Heart left ventricle (tissue), 16 donors: ENCODE measurements at regions not wholly inside any gene's neighbourhood (a gene's known extent, or its start where the extent isn't known, plus 50 kb on each side); places are given as distances from the start of the nearest gene placed in this dataset.

Experiments used
- ATAC-seq, 4 donors: fragments of 200-7000 bp; cut with Tn5 transposase; one replicate each; pipeline ENCODE4 v1.9.1; 2020 to 2022; ENCODE audit warnings: moderate library complexity in 4 of 4, mild to moderate bottlenecking in 3 of 4, moderate number of reproducible peaks in 1 of 4
- DNase-seq, 5 donors: peaks; one replicate each; pipeline ENCODE4 v3.0.0-alpha.2; 2020
- H3K27ac ChIP-seq, 12 donors: fragments of 200-600 bp; sonication (generic) in 4 of 12; one replicate each; pipeline versions ENCODE4 v1.5.0 to v1.8.0; 2016 to 2022; ENCODE audit warnings: mild to moderate bottlenecking in 2 of 12
- H3K27me3 ChIP-seq, 9 donors: fragments of 200-600 bp; sonication (generic) in 2 of 9; one replicate each; pipeline versions ENCODE4 v1.5.1 to v1.8.0; 2016 to 2022; ENCODE audit warnings: mild to moderate bottlenecking in 3 of 9
- H3K36me3 ChIP-seq, 9 donors: fragments of 200-600 bp; sonication (generic) in 2 of 9; one replicate each; pipeline versions ENCODE4 v1.5.0 to v1.8.0; 2018 to 2022; ENCODE audit warnings: mild to moderate bottlenecking in 2 of 9
- H3K4me1 ChIP-seq, 12 donors: fragments of 200-600 bp; sonication (generic) in 4 of 12; one replicate each; pipeline versions ENCODE4 v1.5.0 to v1.8.0; 2016 to 2022; ENCODE audit warnings: mild to moderate bottlenecking in 3 of 12
- H3K4me3 ChIP-seq, 12 donors: fragments of 200-600 bp; sonication (generic) in 4 of 12; one replicate each; pipeline versions ENCODE4 v1.5.0 to v1.8.0; 2017 to 2022; ENCODE audit warnings: mild to moderate bottlenecking in 9 of 12, moderate library complexity in 4 of 12
- H3K9me3 ChIP-seq, 12 donors: fragments of 200-600 bp; sonication (generic) in 4 of 12; one replicate each; pipeline versions ENCODE4 v1.5.0 to v1.8.0; 2016 to 2022; ENCODE audit warnings: mild to moderate bottlenecking in 1 of 12
- CTCF ChIP-seq, 12 donors: fragments of 200-600 bp; sonication (generic) in 4 of 12; IDR thresholded peaks; one replicate each; pipeline versions ENCODE4 v1.5.0 to v1.8.0; 2018 to 2022; ENCODE audit warnings: antibody characterized with exemption in 12 of 12, mild to moderate bottlenecking in 5 of 12
- POLR2A ChIP-seq, 2 donors: fragments of 450-650 bp; IDR thresholded peaks; one replicate each; pipeline ENCODE4 v1.6.1; 2017; ENCODE audit warnings: antibody characterized with exemption in 2 of 2, mild to moderate bottlenecking in 2 of 2, moderate library complexity in 2 of 2
- WGBS, 4 donors: extraction: QIAGEN DNeasy Blood & Tissue Kit in 2 of 4; methylation state at CpG; one replicate each; pipeline versions ENCODE4 v1.1.5 to v1.1.7; 2013 to 2018; 5-methylcytosine and 5-hydroxymethylcytosine counted together
- intact Hi-C, 10 donors: fragments of 100-400 bp; cut with DNase I; formaldehyde crosslinking; loops; one replicate each; pipeline versions ENCODE4 v1.11.1 to v1.14.2; 2022
- donor health status: ischemic (EF 13 %, LVEDD 7.1; RV severe dilation, severe dysfunction).
- donor health status: healthy with polysubstance abuse.
- donor health status: DM: no; HTN: yes; CAD: no.
- donor health status: DM: no; HTN: no; CAD: no.
- donor health status: ischemic (EF 25% LVEDD 6.9; RV normal size, moderate dysfunction).
- donor health status: ischemic (EF 25% LVEDD 5.7; RV mildly dilated, moderate dysfunction).
- donor health status: healthy.
- donor health status: DM: yes; HTN: yes; CAD: no.
- donor health status: ischemic (EF 35%, LVEDD 5.7; RV mildly dilated, moderate dysfunction).
- donor health status: nonischemic (EF 11% LVEDD 7.7; RV severe dilation, severe dysfunction).
- donor health status: DM: yes; HTN: yes; CAD: no.
- donor health status: PGD.
- donor health status: ischemic (EF 29% LVEDD 5.4; RV normal size, mild dysfunction).
- donor health status: nonischemic (EF 23%, LVEDD 6.1; RV moderate dilation, normal function).

DNA sequence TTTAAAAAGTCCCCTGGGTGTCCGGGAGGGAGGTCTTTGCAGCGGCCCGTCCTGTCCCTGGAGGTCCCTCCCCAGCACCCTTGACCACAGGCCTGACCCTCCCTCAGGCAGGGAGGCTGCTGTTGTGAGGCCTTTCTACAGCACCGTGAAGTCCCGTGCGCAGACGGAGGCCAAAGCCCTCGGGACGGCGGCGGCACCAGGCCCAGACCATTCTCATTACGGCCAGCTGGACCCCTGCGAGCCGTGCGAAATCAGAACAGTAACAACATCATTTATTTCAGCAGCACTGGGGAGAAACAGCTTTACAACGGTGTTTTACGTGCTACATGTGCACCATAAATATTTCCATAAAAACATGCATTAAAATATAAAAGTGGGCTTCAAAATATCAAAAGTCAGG, 101.4 kb upstream of the ACTRT2 start:
- Histone ChIP-seq H3K4me1 (no peaks in the 10 kb centered on the region), H3K27ac (no peak overlapping the region), H3K36me3 (no peaks in the 10 kb centered on the region), H3K27me3 (peaks cover 0 to 28% (median 0%) of the 10 kb centered on the region in 9 donors), H3K9me3 (no peaks in the 10 kb centered on the region), H3K4me3 (no peak overlapping the region)
- TF ChIP-seq POLR2A (IDR thresholded peaks at IDR 0.05) = no peak
- TF ChIP-seq CTCF (IDR thresholded peaks at IDR 0.05) = no peak
- 84 to 91% (median 88%) methylated on average over 14 to 17 of the region's 17 CpGs for WGBS, 4 donors
- intact Hi-C loops = no loop called here
- DNase-seq = no peak
- no peak for ATAC-seq

- no peak for TF ChIP-seq CTCF (IDR thresholded peaks at IDR 0.05)
- TF ChIP-seq POLR2A (IDR thresholded peaks at IDR 0.05) = no peak
- H3K27ac ChIP-seq = no peak overlapping the region
- WGBS, 4 donors = 81 to 90% (median 87%) methylated on average over 5 to 14 of the region's 14 CpGs
- no peaks in the 10 kb centered on the region for H3K9me3 ChIP-seq
- DNase-seq (no peak), ATAC-seq (no peak)
- intact Hi-C loops = no loop called here
- H3K36me3 ChIP-seq = no peaks in the 10 kb centered on the region
- H3K4me1 ChIP-seq = no peaks in the 10 kb centered on the region
- H3K4me3 ChIP-seq = no peak overlapping the region
- H3K27me3 ChIP-seq = peaks cover 0 to 34% (median 0%) of the 10 kb centered on the region in 9 donors
These were observed 100.7 kb upstream of the ACTRT2 start for GRCh38 chr1:2920421-2921015.

DNA sequence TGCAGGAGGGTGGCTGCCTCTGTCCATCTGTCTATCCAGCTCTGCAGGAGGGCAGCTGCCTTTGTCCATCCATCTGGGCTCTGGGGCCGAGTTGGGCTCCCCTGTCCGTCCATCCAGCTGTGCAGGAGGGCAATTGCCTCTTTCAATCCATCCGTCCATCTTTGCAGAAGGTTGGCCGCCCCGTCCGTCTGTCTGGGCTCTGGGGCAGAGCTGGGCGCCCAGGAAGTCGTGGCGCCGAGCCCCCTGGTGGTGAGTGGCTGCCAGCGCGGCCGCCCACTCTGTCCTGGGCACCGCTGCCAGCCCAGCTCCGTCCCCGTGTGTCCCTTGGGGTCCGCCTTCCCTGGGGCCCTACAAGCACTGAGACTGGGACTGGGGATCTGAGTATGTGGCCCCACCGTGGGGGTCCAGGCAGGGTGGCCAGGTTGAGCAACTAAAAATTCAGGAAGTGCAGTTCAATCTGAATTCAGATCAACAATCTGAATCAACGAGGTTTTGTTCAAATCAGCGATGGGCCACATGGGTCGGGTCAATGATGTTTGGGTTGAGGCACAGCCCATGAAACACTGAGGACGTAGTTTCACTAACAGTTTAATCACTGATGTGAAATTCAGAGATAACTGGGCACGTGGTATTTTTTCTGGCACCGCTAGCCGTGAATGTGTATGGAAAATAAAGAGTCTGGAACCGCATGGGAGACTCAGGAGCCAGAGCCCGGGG, 99.1 kb upstream of the ACTRT2 start:
- WGBS, 4 donors = 47 to 66% (median 57%) methylated on average over 22 to 27 of the region's 27 CpGs
- no peaks in the 10 kb centered on the region for H3K36me3 ChIP-seq
- H3K4me3 ChIP-seq = no peak overlapping the region
- no peak overlapping the region for H3K27ac ChIP-seq
- peaks cover 0 to 5% (median 0%) of the 10 kb centered on the region in 12 donors for H3K4me1 ChIP-seq
- no peaks in the 10 kb centered on the region for H3K9me3 ChIP-seq
- DNase-seq = no peak
- intact Hi-C loops = no loop called here
- ATAC-seq = no peak
- peaks cover 0 to 39% (median 0%) of the 10 kb centered on the region in 9 donors for H3K27me3 ChIP-seq
- no peak for TF ChIP-seq POLR2A (IDR thresholded peaks at IDR 0.05)
- peak in 11 of 12 donors; percentile 26 to 53 (median 48) for TF ChIP-seq CTCF (IDR thresholded peaks at IDR 0.05)

DNA sequence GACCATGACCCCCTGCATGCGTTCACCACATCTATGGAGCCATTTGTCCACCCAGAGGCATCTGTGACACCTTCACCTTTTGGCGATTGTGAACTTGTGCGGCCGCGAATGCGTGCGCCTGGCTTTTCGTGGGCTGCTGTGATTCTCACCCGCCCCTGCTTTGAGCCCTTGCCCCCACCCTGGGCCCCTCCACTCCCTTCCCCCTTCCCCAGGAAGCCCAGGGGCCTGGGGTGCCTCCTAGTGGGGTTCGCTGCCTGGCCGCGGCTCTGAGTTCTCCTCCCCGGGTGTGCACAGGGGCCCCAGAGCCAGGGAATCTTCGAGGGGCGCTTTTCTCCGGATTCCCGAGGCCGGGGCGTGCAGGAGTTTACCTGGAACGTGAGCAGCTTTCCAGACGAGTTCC, 97.9 kb upstream of the ACTRT2 start:
- Histone ChIP-seq H3K4me1 (peaks cover 0 to 5% (median 0%) of the 10 kb centered on the region in 12 donors), H3K36me3 (no peaks in the 10 kb centered on the region), H3K27me3 (peaks cover 0 to 39% (median 0%) of the 10 kb centered on the region in 9 donors), H3K4me3 (no peak overlapping the region), H3K9me3 (no peaks in the 10 kb centered on the region), H3K27ac (no peak overlapping the region)
- ATAC-seq (no peak), DNase-seq (no peak)
- intact Hi-C loops = no loop called here
- TF ChIP-seq CTCF (IDR thresholded peaks at IDR 0.05) = no peak
- no peak for TF ChIP-seq POLR2A (IDR thresholded peaks at IDR 0.05)
- 82 to 86% (median 83%) methylated on average over 21 of the region's 21 CpGs for WGBS, 4 donors
